ENCODE measurements at regions not wholly inside any gene's neighbourhood (a gene's known extent, or its start where the extent isn't known, plus 50 kb on each side); places are given as distances from the start of the nearest gene placed in this dataset.

DNA sequence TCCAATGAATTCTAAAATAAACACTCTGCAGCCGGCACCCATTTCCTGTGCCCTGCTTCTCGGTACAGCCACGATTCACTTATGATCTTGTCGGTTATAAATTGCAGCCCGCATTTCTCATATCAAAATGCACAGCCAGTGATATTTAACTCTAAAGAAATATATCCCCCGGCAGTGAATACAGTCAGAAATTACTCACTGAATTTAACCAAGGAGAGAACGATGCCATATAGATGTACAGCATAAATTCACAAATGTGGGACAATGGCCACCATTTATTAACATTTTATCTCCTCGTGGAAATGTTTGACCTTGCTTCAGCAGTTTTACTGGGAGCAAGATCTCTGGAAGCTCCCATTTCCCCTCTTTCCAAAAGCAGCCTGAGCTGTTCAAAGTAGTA, 1517.8 kb downstream of the BRD1 start:
- TF ChIP-seq POLR2A (IDR thresholded peaks at IDR 0.05), result no peak
- TF ChIP-seq, protein P1, sequence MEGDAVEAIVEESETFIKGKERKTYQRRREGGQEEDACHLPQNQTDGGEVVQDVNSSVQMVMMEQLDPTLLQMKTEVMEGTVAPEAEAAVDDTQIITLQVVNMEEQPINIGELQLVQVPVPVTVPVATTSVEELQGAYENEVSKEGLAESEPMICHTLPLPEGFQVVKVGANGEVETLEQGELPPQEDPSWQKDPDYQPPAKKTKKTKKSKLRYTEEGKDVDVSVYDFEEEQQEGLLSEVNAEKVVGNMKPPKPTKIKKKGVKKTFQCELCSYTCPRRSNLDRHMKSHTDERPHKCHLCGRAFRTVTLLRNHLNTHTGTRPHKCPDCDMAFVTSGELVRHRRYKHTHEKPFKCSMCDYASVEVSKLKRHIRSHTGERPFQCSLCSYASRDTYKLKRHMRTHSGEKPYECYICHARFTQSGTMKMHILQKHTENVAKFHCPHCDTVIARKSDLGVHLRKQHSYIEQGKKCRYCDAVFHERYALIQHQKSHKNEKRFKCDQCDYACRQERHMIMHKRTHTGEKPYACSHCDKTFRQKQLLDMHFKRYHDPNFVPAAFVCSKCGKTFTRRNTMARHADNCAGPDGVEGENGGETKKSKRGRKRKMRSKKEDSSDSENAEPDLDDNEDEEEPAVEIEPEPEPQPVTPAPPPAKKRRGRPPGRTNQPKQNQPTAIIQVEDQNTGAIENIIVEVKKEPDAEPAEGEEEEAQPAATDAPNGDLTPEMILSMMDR (IDR thresholded peaks at IDR 0.05), result no peak
- DNase-seq, result no peak

GRCh38 chr22:48309115-48309705, 1518.5 kb downstream of the BRD1 start:
- TF ChIP-seq POLR2A (IDR thresholded peaks at IDR 0.05), result no peak
- TF ChIP-seq, protein P1 (IDR thresholded peaks at IDR 0.05), result no peak
- no peaks in the 10 kb centered on the region for H3K36me3 ChIP-seq
- no peak overlapping the region for H3K4me3 ChIP-seq
- intact Hi-C loops (cut with DNase I), result no loop called here
- DNase-seq, result no peak
- 68 to 85% methylated on average over 7 to 8 of the region's 18 CpGs for WGBS, 2 donors
- no peaks in the 10 kb centered on the region for H3K4me1 ChIP-seq
- no peaks in the 10 kb centered on the region for H3K9me3 ChIP-seq
- peaks cover 0 to 30% (median 0%) of the 10 kb centered on the region in 4 donors for H3K27me3 ChIP-seq
- no peak overlapping the region for H3K27ac ChIP-seq

More for the DNA sequence above, 1517.8 kb downstream of the BRD1 start:
- 33 to 54% methylated on average over 8 of the region's 8 CpGs for WGBS, 2 donors
- Histone ChIP-seq H3K27me3 (peaks cover 0 to 24% (median 0%) of the 10 kb centered on the region in 4 donors), H3K4me3 (no peak overlapping the region), H3K36me3 (no peaks in the 10 kb centered on the region), H3K27ac (no peak overlapping the region), H3K9me3 (no peaks in the 10 kb centered on the region), H3K4me1 (no peaks in the 10 kb centered on the region)
- intact Hi-C loops (cut with DNase I), result no loop called here

GRCh38 chr22:48307931-48308330, 1519.7 kb downstream of the BRD1 start:
- DNase-seq, result no peak
- Histone ChIP-seq H3K36me3 (no peaks in the 10 kb centered on the region), H3K4me3 (no peak overlapping the region), H3K27ac (no peak overlapping the region), H3K27me3 (peaks cover 0 to 35% (median 0%) of the 10 kb centered on the region in 4 donors), H3K4me1 (no peaks in the 10 kb centered on the region), H3K9me3 (no peaks in the 10 kb centered on the region)
- WGBS, 2 donors, result 83 to 84% methylated on average over 6 to 7 of the region's 7 CpGs
- intact Hi-C loops (cut with DNase I), result no loop called here
- TF ChIP-seq, protein P1 (IDR thresholded peaks at IDR 0.05), result no peak
- TF ChIP-seq POLR2A (IDR thresholded peaks at IDR 0.05), result no peak

GRCh38 chr22:48306785-48307510, 1520.7 kb downstream of the BRD1 start:
- DNase-seq, result no peak

DNA sequence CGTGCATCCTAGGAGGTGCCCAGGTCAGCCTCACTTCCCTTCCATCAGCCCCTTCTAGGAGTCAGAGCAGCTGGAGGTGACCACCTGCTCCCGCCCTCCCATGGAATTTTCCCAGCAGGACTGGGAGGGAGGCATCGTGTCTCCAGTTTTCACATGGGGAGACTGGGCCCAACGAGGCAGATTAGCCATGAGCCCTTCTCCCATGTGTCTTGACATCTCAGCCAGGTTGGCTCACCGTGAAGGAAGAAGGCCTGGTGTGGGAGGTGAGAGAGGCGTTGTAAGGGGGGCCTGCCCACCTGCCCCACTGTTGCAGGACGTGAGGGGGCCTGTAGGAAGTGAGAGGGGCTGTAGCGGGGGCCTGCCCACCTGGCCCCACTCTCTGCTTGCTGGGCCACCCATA, 1521.4 kb downstream of the BRD1 start:
- no peak for DNase-seq
- no peaks in the 10 kb centered on the region for H3K9me3 ChIP-seq
- intact Hi-C loops (cut with DNase I), result no loop called here
- WGBS, 2 donors, result 66 to 80% methylated on average over 1 to 6 of the region's 8 CpGs
- no peaks in the 10 kb centered on the region for H3K36me3 ChIP-seq
- no peaks in the 10 kb centered on the region for H3K4me1 ChIP-seq
- H3K27ac ChIP-seq, result no peak overlapping the region
- no peak overlapping the region for H3K4me3 ChIP-seq
- peaks cover 0 to 41% (median 0%) of the 10 kb centered on the region in 4 donors for H3K27me3 ChIP-seq
- TF ChIP-seq, protein P1 (IDR thresholded peaks at IDR 0.05), result no peak
- no peak for TF ChIP-seq POLR2A (IDR thresholded peaks at IDR 0.05)

More at GRCh38 chr22:48306785-48307510, 1520.7 kb downstream of the BRD1 start:
- no peaks in the 10 kb centered on the region for H3K4me1 ChIP-seq
- H3K27me3 ChIP-seq, result peaks cover 0 to 37% (median 0%) of the 10 kb centered on the region in 4 donors
- H3K36me3 ChIP-seq, result no peaks in the 10 kb centered on the region
- intact Hi-C loops (cut with DNase I), result no loop called here
- no peak overlapping the region for H3K27ac ChIP-seq
- H3K4me3 ChIP-seq, result no peak overlapping the region
- no peaks in the 10 kb centered on the region for H3K9me3 ChIP-seq
- WGBS, 2 donors, result 73 to 74% methylated on average over 6 to 9 of the region's 19 CpGs
- TF ChIP-seq POLR2A (IDR thresholded peaks at IDR 0.05), result no peak
- TF ChIP-seq, protein P1 (IDR thresholded peaks at IDR 0.05), result no peak

Data from esophagus squamous epithelium (tissue), 5 donors.